ENCODE measurements at regions not wholly inside any gene's neighbourhood (a gene's known extent, or its start where the extent isn't known, plus 50 kb on each side); places are given as distances from the start of the nearest gene placed in this dataset.

GRCh38 chr4:27524224-27524623, 663.6 kb downstream of the STIM2 start:
- Histone ChIP-seq H3K9ac (ENCODE audit: low read length in 3 of 3) (no peak overlapping the region), H3K27me3 (ENCODE audit: control insufficient read depth, insufficient read depth, low read length) (no peaks in the 10 kb centered on the region), H3K4me3 (ENCODE audit: low read length in 3 of 3) (no peak overlapping the region), H3K9me3 (ENCODE audit: control insufficient read depth in 2 of 3, insufficient read depth in 1 of 3, low read length in 3 of 3) (no peaks in the 10 kb centered on the region), H3K27ac (ENCODE audit: low read depth in 2 of 2, low read length in 2 of 2) (no peak overlapping the region), H3K4me1 (ENCODE audit: control insufficient read depth in 2 of 3, insufficient read depth in 2 of 3, low read depth in 1 of 3, low read length in 3 of 3) (no peaks in the 10 kb centered on the region), H3K36me3 (ENCODE audit: control insufficient read depth in 2 of 3, insufficient read depth in 3 of 3, low read length in 3 of 3) (no peaks in the 10 kb centered on the region)
- TF ChIP-seq CTCF (IDR thresholded peaks at IDR 0.05; ENCODE audit: borderline replicate concordance, extremely low read depth, insufficient read depth), result no peak
- intact Hi-C loops (cut with DNase I), result no loop called here
- DNase-seq (no peak), FAIRE-seq (no peak)

- no peak for TF ChIP-seq CTCF (IDR thresholded peaks at IDR 0.05; ENCODE audit: borderline replicate concordance, extremely low read depth, insufficient read depth)
- no peaks in the 10 kb centered on the region for H3K4me1 ChIP-seq (ENCODE audit: control insufficient read depth in 2 of 3, insufficient read depth in 2 of 3, low read depth in 1 of 3, low read length in 3 of 3)
- H3K27me3 ChIP-seq (ENCODE audit: control insufficient read depth, insufficient read depth, low read length), result no peaks in the 10 kb centered on the region
- no peaks in the 10 kb centered on the region for H3K9me3 ChIP-seq (ENCODE audit: control insufficient read depth in 2 of 3, insufficient read depth in 1 of 3, low read length in 3 of 3)
- no peak for FAIRE-seq
- no peak overlapping the region for H3K27ac ChIP-seq (ENCODE audit: low read depth in 2 of 2, low read length in 2 of 2)
- H3K9ac ChIP-seq (ENCODE audit: low read length in 3 of 3), result no peak overlapping the region
- no peak for DNase-seq
- intact Hi-C loops (cut with DNase I), result no loop called here
- H3K4me3 ChIP-seq (ENCODE audit: low read length in 3 of 3), result no peak overlapping the region
- no peaks in the 10 kb centered on the region for H3K36me3 ChIP-seq (ENCODE audit: control insufficient read depth in 2 of 3, insufficient read depth in 3 of 3, low read length in 3 of 3)
Observed at GRCh38 chr4:27534488-27534887, 673.8 kb downstream of the STIM2 start.

GRCh38 chr4:27568236-27568951, 707.8 kb downstream of the STIM2 start:
- Histone ChIP-seq H3K9ac (ENCODE audit: low read length in 3 of 3) (no peak overlapping the region), H3K27ac (ENCODE audit: low read depth in 2 of 2, low read length in 2 of 2) (no peak overlapping the region), H3K27me3 (ENCODE audit: control insufficient read depth, insufficient read depth, low read length) (no peaks in the 10 kb centered on the region), H3K9me3 (ENCODE audit: control insufficient read depth in 2 of 3, insufficient read depth in 1 of 3, low read length in 3 of 3) (no peaks in the 10 kb centered on the region), H3K4me1 (ENCODE audit: control insufficient read depth in 2 of 3, insufficient read depth in 2 of 3, low read depth in 1 of 3, low read length in 3 of 3) (no peaks in the 10 kb centered on the region), H3K4me3 (ENCODE audit: low read length in 3 of 3) (no peak overlapping the region), H3K36me3 (ENCODE audit: control insufficient read depth in 2 of 3, insufficient read depth in 3 of 3, low read length in 3 of 3) (no peaks in the 10 kb centered on the region)
- FAIRE-seq (no peak), DNase-seq (no peak)
- no peak for TF ChIP-seq CTCF (IDR thresholded peaks at IDR 0.05; ENCODE audit: borderline replicate concordance, extremely low read depth, insufficient read depth)
- intact Hi-C loops (cut with DNase I), result no loop called here

GRCh38 chr4:27568952-27569319, 708.3 kb downstream of the STIM2 start:
- Histone ChIP-seq H3K4me3 (ENCODE audit: low read length in 3 of 3) (no peak overlapping the region), H3K4me1 (ENCODE audit: control insufficient read depth in 2 of 3, insufficient read depth in 2 of 3, low read depth in 1 of 3, low read length in 3 of 3) (no peaks in the 10 kb centered on the region), H3K27ac (ENCODE audit: low read depth in 2 of 2, low read length in 2 of 2) (no peak overlapping the region), H3K9ac (ENCODE audit: low read length in 3 of 3) (no peak overlapping the region), H3K36me3 (ENCODE audit: control insufficient read depth in 2 of 3, insufficient read depth in 3 of 3, low read length in 3 of 3) (no peaks in the 10 kb centered on the region), H3K27me3 (ENCODE audit: control insufficient read depth, insufficient read depth, low read length) (no peaks in the 10 kb centered on the region), H3K9me3 (ENCODE audit: control insufficient read depth in 2 of 3, insufficient read depth in 1 of 3, low read length in 3 of 3) (no peaks in the 10 kb centered on the region)
- intact Hi-C loops (cut with DNase I), result no loop called here
- DNase-seq (no peak), FAIRE-seq (no peak)
- no peak for TF ChIP-seq CTCF (IDR thresholded peaks at IDR 0.05; ENCODE audit: borderline replicate concordance, extremely low read depth, insufficient read depth)
